Transverse colon (tissue), 4 donors: ENCODE measurements at regions not wholly inside any gene's neighbourhood (a gene's known extent, or its start where the extent isn't known, plus 50 kb on each side); places are given as distances from the start of the nearest gene placed in this dataset.

Source experiments
- CTCF ChIP-seq, 5 experiments: fragments of 200-600 bp in 3 of 5; fragments of 450-650 bp in 2 of 5; sonication (generic) in 3 of 5; IDR thresholded peaks; 1 replicate in 2 of 5; 2 replicates in 3 of 5; pipeline ENCODE4 v1.5.1; 2016 to 2017; ENCODE audit warnings: antibody characterized with exemption in 5 of 5, inconsistent platforms in 3 of 5, mild to moderate bottlenecking in 2 of 5, moderate library complexity in 1 of 5
- EP300 ChIP-seq: sonication (generic); formaldehyde crosslinking; IDR thresholded peaks from one replicate; pipeline ENCODE4 v1.6.1; 2017; ENCODE audit warnings: antibody characterized with exemption, low read depth
- POLR2A ChIP-seq: fragments of 450-650 bp; IDR thresholded peaks from one replicate; pipeline ENCODE4 v1.6.1; 2016; ENCODE audit warnings: antibody characterized with exemption, mild to moderate bottlenecking, moderate library complexity
- POLR2AphosphoS5 ChIP-seq, 3 donors: sonication (generic); formaldehyde crosslinking; IDR thresholded peaks; one replicate each; pipeline ENCODE4 v1.6.1; 2016; ENCODE audit warnings: antibody characterized with exemption in 3 of 3

GRCh38 chr18:71352618-71353017 lies 1063.8 kb downstream of the SOCS6 start:
- no peak for TF ChIP-seq CTCF (IDR thresholded peaks at IDR 0.05)
- TF ChIP-seq POLR2A, result no peak
- no peak for TF ChIP-seq EP300
- no peak for TF ChIP-seq POLR2AphosphoS5 (IDR thresholded peaks at IDR 0.05)
